GM19324 (cell line): ENCODE measurements at regions not wholly inside any gene's neighbourhood (a gene's known extent, or its start where the extent isn't known, plus 50 kb on each side); places are given as distances from the start of the nearest gene placed in this dataset.

ENCODE experiments used
- ATAC-seq: cut with Tn5 transposase; IDR thresholded peaks from one replicate; pipeline ENCODE4 v1.9.1; 2021; ENCODE audit warnings: mild to moderate bottlenecking, moderate library complexity; ENCODE audit not compliant: unreplicated experiment, low FRiP score

- ATAC-seq = no peak
Measured at GRCh38 chr5:158559643-158560042, 540.1 kb downstream of the EBF1 start.

- no peak for ATAC-seq
Measured at GRCh38 chr5:158559066-158559465, 540.6 kb downstream of the EBF1 start.

GRCh38 chr5:158553962-158554336, 545.8 kb downstream of the EBF1 start:
- ATAC-seq = no peak

GRCh38 chr5:158553195-158553961, 546.3 kb downstream of the EBF1 start:
- no peak for ATAC-seq

- no peak for ATAC-seq
Measured at GRCh38 chr5:158552241-158552640, 547.5 kb downstream of the EBF1 start.

GRCh38 chr5:158549311-158549710, 550.4 kb downstream of the EBF1 start:
- ATAC-seq = no peak

GRCh38 chr5:158546748-158547147, 553.0 kb downstream of the EBF1 start:
- no peak for ATAC-seq

GRCh38 chr5:158545949-158546530, 553.7 kb downstream of the EBF1 start:
- no peak for ATAC-seq

GRCh38 chr5:158544388-158545339, 555.1 kb downstream of the EBF1 start:
- ATAC-seq = no peak

- no peak for ATAC-seq
Measured at GRCh38 chr5:158543539-158544387, 556.0 kb downstream of the EBF1 start.

GRCh38 chr5:158541536-158542297, 558.0 kb downstream of the EBF1 start:
- no peak for ATAC-seq

- ATAC-seq = no peak
Measured at GRCh38 chr5:158538506-158539074, 561.1 kb downstream of the EBF1 start.

- ATAC-seq = no peak
Measured at GRCh38 chr5:158537366-158537765, 562.4 kb downstream of the EBF1 start.

GRCh38 chr5:158534203-158534602, 565.5 kb downstream of the EBF1 start:
- ATAC-seq = no peak

GRCh38 chr5:158532739-158533138, 567.0 kb downstream of the EBF1 start:
- ATAC-seq = no peak

- ATAC-seq = no peak
Measured at GRCh38 chr5:158531860-158532259, 567.9 kb downstream of the EBF1 start.

GRCh38 chr5:158530115-158530514, 569.6 kb downstream of the EBF1 start:
- no peak for ATAC-seq

- ATAC-seq = no peak
Measured at GRCh38 chr5:158529454-158529853, 570.3 kb downstream of the EBF1 start.

- no peak for ATAC-seq
Measured at GRCh38 chr5:158525663-158526062, 574.1 kb downstream of the EBF1 start.
